Urinary bladder (tissue), 3 donors: ENCODE measurements at regions not wholly inside any gene's neighbourhood (a gene's known extent, or its start where the extent isn't known, plus 50 kb on each side); places are given as distances from the start of the nearest gene placed in this dataset.

Experiments
- DNase-seq: peaks from one replicate; pipeline ENCODE4 v3.0.0-alpha.2; 2015; ENCODE audit errors: extremely low spot score
- H3K27ac ChIP-seq: one replicate; pipeline ENCODE4 v1.5.1; 2013; ENCODE audit warnings: low read depth, mild to moderate bottlenecking, moderate library complexity
- H3K36me3 ChIP-seq: one replicate; pipeline ENCODE4 v1.6.1; 2013; ENCODE audit warnings: mild to moderate bottlenecking, moderate library complexity; ENCODE audit not compliant: insufficient read depth
- H3K4me1 ChIP-seq: one replicate; pipeline ENCODE4 v1.6.1; 2013; ENCODE audit warnings: mild to moderate bottlenecking, moderate library complexity; ENCODE audit not compliant: insufficient read depth
- H3K4me3 ChIP-seq: one replicate; pipeline ENCODE4 v1.5.1; 2013; ENCODE audit warnings: low read depth, low read length
- WGBS: extraction: QIAGEN DNeasy Blood & Tissue Kit; methylation state at CpG from one replicate; pipeline ENCODE4 v1.1.7; 2013; 5-methylcytosine and 5-hydroxymethylcytosine counted together
- donor health status: healthy with polysubstance abuse.
- donor health status: healthy.

DNA sequence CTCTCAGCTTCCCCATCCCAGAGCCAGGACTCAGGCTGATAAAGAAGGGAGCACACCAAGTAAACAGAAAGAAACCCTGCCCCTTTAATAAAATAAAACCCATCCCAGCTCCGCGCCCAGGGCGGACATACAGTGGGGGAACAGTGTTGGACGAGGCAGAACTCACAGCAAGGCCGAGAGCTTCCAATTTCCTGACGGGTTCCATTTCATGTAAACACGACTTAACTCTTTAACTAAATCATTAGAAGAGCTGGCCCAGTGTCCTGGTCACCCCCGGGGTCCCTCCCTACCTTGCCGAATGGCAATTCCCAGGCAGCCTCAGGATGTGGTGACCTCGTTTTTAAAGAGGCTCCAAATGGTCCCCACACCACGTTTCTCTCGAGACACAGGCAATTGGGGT lies 340.7 kb downstream of the FOXL1 start:
- no peaks in the 10 kb centered on the region for H3K36me3 ChIP-seq
- DNase-seq: no peak
- WGBS: 33% methylated on average over 12 of the region's 12 CpGs
- H3K4me1 ChIP-seq: no peaks in the 10 kb centered on the region
- H3K4me3 ChIP-seq: no peak overlapping the region
- no peak overlapping the region for H3K27ac ChIP-seq

DNA sequence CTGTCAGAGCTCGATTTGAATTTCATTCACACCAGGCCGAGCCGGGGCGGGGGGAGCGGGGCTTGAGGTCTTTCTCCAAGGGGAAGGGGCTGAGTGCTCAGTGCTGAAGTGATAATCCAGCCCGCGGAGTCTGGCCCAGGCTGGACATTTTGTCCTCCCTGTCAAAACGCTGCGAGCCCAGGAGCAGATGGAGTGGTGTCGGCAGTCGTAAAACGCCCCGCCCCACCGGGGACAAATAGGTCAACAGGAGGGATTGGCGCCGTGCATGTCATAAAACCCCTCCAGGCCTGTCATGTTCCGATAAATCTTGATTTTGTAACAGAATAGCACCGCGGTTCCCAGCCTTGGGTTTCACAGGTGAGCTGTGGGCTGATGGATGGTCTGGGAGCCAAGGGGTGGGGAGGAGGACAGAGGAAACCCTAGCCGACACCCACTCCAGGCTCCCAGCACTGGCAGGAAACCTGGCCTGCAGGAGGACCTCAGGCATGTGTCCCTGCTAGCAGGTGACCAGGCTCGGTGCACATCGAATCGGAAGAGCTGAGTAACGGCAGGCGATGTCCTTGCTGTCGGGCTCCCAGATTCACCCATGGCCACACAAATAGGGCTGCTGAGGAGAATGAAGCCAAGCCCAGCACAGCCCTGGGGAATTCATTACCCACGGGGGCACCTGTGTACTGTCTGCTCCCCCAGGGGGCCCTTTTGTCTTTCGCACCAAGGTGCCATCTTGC lies 341.4 kb downstream of the FOXL1 start:
- Histone ChIP-seq H3K4me3 (no peak overlapping the region), H3K4me1 (no peaks in the 10 kb centered on the region), H3K36me3 (no peaks in the 10 kb centered on the region), H3K27ac (no peak overlapping the region)
- 47% methylated on average over 28 of the region's 28 CpGs for WGBS
- DNase-seq: no peak

DNA sequence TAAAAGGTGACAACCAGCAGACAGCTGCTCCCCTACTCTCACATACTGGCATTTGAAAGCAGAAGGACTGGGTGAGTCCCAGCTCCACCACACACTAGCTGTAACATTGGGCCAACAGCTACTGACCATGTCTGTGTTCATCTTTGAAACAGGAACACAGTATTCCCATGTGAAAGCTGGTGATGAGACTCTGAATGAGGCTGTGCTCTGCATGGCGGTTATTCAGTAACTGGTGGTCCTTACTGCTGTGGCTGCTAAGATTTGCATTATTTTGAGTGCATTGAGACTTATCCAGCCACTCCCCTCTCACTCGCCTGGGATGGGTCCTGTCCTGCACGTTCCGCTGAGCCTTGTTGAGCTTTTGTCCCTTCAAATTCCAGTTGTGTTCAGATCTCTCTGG lies 342.9 kb downstream of the FOXL1 start:
- 97% methylated on average over 4 of the region's 4 CpGs for WGBS
- H3K36me3 ChIP-seq: no peaks in the 10 kb centered on the region
- no peaks in the 10 kb centered on the region for H3K4me1 ChIP-seq
- H3K4me3 ChIP-seq: no peak overlapping the region
- no peak overlapping the region for H3K27ac ChIP-seq
- DNase-seq: no peak

DNA sequence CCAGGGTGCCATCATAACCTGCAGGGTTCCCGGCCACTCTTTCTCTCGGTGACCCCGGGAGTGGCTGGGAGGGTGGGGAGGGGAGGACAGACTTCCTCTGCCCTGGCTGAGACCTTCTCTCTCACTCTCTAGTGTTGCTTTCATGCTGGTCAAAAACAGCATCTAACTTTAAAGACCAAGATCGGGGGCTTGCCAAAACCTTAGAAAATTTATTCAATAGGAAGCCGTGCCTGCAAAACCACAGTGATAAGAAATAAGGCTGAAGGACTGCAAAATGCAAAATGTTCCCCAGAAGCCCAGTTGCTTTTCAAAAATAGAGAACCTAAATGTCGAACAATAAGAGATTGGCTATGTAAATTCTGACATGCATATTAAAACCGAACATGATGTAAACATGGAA lies 344.0 kb downstream of the FOXL1 start:
- WGBS: 61% methylated on average over 7 of the region's 7 CpGs
- Histone ChIP-seq H3K4me3 (no peak overlapping the region), H3K27ac (no peak overlapping the region), H3K4me1 (no peaks in the 10 kb centered on the region), H3K36me3 (no peaks in the 10 kb centered on the region)
- DNase-seq: no peak

DNA sequence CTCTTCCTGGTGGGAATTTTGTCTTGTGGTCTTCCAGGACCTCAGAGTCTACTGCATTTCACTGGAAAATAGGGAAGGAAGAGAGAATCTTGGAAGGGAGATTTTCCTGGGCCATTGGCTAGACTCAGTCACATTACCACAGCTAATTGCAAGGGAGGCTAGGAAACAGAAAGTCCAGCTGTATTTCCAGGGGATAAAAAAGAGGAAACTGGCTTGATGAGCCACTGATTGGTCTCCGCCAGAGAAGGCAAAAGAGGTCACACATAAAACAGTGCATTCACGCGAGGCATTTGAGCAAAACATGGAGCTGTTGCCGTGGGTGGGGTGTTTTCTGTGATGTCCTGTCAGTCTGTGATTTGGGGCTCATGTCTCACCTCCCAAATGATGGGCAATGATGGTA lies 345.3 kb downstream of the FOXL1 start:
- no peak overlapping the region for H3K4me3 ChIP-seq
- DNase-seq: no peak
- no peaks in the 10 kb centered on the region for H3K4me1 ChIP-seq
- 75% methylated on average over 4 of the region's 4 CpGs for WGBS
- H3K27ac ChIP-seq: no peak overlapping the region
- no peaks in the 10 kb centered on the region for H3K36me3 ChIP-seq

DNA sequence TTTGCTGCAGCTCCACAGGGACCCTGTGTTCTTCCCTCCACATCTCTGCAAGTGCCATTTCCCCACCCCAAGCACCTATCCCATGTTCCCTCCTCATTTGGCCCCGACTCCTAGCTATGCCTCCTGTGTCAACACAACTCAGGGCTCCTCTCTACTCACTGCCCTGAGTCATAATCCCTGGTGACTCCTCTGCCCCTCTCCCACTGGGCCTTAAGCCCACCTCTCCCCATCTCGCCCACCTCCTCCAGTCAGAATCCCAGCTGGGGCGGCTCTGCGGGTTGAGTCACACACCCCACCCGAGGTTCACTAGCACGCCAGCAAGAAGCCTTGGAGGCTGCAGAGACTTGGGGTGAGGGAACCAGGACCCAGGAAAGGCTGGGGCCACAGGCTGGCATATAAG lies 346.2 kb downstream of the FOXL1 start:
- H3K4me1 ChIP-seq: no peaks in the 10 kb centered on the region
- H3K27ac ChIP-seq: no peak overlapping the region
- H3K4me3 ChIP-seq: no peak overlapping the region
- no peaks in the 10 kb centered on the region for H3K36me3 ChIP-seq
- no peak for DNase-seq
- 71% methylated on average over 6 of the region's 6 CpGs for WGBS

DNA sequence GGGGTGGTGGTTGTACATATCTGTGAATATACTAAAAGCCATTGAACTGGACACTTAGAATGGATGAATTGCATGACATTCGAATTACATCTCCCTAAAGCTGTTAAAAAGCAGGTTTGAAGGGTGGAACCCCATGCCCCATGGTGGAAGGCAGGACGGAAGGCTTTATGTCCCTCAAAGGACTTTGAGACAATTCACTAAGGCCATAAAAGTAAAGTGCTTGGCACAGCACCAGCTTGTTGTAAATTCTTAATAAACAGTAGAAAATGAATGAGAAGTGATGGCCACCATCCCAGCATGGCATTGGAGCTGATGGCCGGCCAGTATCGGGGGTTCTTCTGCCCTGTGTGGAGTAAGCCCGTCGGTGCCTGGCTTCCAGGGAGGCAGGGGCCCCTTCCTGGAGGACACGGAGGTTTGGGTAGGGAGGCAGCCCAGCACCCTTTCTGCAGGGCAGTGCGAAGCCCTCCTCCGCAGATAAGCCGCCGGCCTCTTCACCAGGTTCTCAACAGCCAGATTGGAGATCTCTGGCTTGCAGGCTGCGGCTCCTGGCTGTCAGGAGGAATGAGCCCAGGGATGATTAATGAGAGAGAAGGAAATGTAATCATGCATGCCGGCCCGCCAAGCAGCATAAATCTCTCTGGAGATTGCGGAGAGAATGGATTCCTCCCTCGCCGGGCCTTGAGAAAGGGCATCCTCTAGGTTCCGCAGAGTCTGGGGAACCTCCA lies 346.9 kb downstream of the FOXL1 start:
- no peak overlapping the region for H3K27ac ChIP-seq
- no peak overlapping the region for H3K4me3 ChIP-seq
- H3K4me1 ChIP-seq: no peaks in the 10 kb centered on the region
- WGBS: 24% methylated on average over 18 of the region's 18 CpGs
- DNase-seq: no peak
- no peaks in the 10 kb centered on the region for H3K36me3 ChIP-seq

DNA sequence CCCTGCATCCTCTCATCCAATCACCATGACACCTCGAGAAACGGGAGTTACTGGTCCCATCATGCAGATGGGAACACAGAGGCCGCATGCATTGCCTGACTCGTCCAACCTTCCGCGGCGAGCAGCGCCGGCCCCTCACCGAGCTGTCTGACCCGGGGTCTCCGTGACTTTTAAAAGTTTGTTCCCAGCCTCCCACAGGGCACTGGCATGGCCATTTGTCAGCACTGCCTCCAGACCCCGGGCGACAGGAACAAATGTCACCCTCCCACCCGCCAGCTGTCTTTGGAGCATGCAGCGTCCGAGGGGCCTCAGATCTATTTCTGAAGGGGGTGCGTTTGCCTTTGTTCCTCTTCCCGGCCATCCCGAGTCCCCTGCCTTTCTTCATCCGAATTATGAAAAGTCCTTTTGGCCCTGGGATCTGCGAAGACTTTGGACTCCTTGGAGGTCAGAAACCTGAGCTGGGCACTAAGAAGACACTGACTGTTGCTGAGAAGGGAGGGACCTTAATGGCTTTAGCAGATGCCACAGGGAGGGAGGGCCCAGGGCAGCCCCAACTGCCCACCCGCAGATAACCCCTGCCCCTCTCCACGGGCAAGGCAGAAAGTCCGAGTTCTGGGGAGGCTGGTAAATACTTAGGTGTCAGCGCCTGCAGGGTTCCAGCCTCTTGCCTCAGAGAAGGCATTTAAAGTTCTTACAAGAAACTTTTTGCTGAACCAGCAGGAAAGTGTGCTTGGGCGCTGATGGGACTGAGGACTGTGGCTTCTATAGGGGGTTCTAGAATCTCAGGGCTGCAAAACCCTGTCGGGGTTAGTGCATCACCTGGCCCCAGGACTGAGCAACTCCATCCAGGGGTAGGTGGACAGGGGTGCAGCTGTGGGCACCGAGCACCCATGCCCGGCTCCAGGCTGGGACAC lies 348.1 kb downstream of the FOXL1 start:
- WGBS: 84% methylated on average over 30 of the region's 30 CpGs
- Histone ChIP-seq H3K27ac (no peak overlapping the region), H3K4me1 (no peaks in the 10 kb centered on the region), H3K4me3 (no peak overlapping the region), H3K36me3 (no peaks in the 10 kb centered on the region)
- DNase-seq: no peak

DNA sequence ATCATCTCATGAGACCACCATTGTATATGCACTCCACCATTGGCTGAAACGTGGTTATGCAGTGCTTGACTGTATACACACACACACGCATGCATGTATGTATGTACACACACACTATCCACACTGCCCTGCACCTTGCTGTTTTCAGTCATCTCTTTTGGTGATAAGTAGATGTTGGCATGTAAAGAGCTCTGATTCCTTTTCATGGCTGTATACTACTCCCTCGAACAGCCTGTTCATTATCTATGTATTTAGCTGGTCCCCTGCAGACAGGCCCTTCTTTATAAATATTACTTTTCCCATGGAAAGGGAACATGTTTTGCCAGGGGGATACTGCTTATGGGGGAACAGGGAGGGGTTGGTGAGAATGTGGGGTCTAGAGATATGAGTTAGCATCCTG lies 349.4 kb downstream of the FOXL1 start:
- no peak overlapping the region for H3K27ac ChIP-seq
- H3K4me3 ChIP-seq: no peak overlapping the region
- WGBS: 98% methylated on average over 3 of the region's 3 CpGs
- H3K4me1 ChIP-seq: no peaks in the 10 kb centered on the region
- DNase-seq: no peak
- H3K36me3 ChIP-seq: no peaks in the 10 kb centered on the region

DNA sequence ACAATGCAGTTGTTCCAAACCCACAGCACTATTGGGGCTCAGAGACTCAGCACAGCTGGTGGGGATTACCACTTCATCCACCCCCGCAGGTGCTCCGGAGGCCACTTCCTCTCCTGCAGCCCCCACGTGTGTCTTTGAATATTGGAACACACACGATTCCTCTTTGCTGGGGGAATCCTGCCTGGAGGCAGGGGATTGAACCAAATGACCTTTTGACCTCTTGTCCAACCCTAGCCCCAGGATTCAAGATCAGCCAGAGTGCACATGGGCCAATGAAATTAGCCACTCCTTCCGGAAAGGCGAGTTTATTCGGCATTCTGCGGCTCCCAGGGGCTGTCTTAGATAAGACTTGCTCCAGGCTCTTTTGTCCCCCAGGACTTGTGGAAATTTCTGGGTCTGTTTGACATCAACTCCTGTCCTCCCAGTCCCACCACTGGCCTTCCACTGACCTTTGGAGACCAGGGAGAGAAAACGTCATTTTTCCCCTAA lies 350.2 kb downstream of the FOXL1 start:
- DNase-seq: no peak
- Histone ChIP-seq H3K4me1 (no peaks in the 10 kb centered on the region), H3K4me3 (no peak overlapping the region), H3K36me3 (no peaks in the 10 kb centered on the region), H3K27ac (no peak overlapping the region)
- WGBS: 50% methylated on average over 9 of the region's 9 CpGs

DNA sequence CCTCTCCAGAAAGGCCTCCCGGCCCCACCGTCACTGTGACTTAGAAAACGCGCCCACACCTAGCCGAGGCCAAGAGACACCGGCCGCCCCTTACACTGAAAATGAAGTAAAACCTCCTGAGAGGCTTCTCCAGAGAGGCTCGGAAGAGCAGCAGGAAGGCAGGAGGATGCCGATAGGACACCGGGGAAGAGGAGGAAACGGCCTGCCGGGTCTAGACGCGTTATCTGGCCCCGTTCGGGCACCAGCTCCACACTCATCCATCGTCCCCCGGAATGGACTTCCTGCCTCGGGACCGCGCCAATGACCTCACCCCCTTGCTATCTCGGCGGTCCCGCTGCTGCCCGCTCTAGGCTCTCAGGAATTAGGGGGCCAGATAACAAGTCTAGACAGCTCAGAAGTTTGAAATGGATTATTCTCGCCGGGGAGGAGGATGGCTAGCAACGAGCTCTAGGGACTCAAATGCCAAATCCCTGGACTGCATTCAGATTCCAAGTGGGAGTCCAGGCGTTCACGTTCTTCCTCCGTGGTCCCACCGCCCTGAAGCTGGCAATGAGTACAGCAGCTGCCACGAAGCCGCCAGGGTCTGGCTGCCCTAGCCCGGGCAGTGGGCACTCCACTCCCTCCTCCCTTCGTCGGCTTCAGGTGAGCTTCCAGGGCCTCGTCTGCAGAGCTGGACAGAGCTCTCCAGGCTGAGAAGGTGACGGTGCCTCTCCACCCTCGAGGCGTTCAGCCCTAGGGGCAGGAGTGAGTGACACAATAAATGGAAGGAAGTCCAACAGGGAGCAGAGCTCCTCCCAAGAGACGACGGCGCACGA lies 350.9 kb downstream of the FOXL1 start:
- DNase-seq: no peak
- Histone ChIP-seq H3K36me3 (no peaks in the 10 kb centered on the region), H3K27ac (no peak overlapping the region), H3K4me3 (no peak overlapping the region), H3K4me1 (no peaks in the 10 kb centered on the region)
- 21% methylated on average over 45 of the region's 45 CpGs for WGBS

DNA sequence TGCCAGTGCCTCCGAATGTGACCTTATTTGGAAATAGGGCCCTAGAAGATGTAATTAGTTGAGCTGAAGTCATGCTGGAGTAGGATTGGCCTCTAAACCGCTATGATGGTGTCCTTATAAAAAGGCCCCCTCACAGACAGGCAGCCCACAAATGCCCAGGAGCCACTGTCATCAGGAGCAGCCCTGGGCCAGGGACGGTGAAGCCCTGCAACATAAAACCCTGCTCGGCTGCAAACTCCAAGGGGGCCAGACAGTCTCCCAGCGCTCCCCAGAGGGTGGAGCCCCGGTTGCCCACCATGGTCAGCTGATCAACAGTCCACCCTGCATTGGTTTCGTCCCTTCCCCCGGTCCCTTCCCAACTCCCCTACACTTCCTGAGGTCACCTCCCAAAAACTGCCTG lies 351.7 kb downstream of the FOXL1 start:
- H3K4me3 ChIP-seq: no peak overlapping the region
- no peak for DNase-seq
- 65% methylated on average over 8 of the region's 8 CpGs for WGBS

More for the DNA sequence above, 351.7 kb downstream of the FOXL1 start:
- Histone ChIP-seq H3K27ac (no peak overlapping the region), H3K4me1 (no peaks in the 10 kb centered on the region), H3K36me3 (no peaks in the 10 kb centered on the region)
